RWPE1 (cell line): ENCODE measurements at regions not wholly inside any gene's neighbourhood (a gene's known extent, or its start where the extent isn't known, plus 50 kb on each side); places are given as distances from the start of the nearest gene placed in this dataset.

Source experiments
- CTCF ChIA-PET: fragments of 350-600 bp; sonication (Branson Sonifier 250); formaldehyde crosslinking; extraction: SDS; loops from one replicate; lab custom pipeline; 2021; lab: Yijun Ruan, JAX
- POLR2A ChIA-PET: fragments of 400-600 bp; formaldehyde crosslinking; extraction: SDS; loops from one replicate; lab custom pipeline; 2020; ENCODE audit warnings: antibody characterized with exemption; ENCODE audit not compliant: low non-redundant PET; lab: Yijun Ruan, JAX
- DNase-seq: peaks from one replicate; pipeline ENCODE4 v3.0.0; 2012; ENCODE audit warnings: low spot score
- H3K27ac ChIP-seq: fragments of 450-650 bp; 2 replicates; pipeline ENCODE4 v1.5.1; 2017
- CTCF ChIP-seq: fragments of 450-650 bp; conservative IDR thresholded peaks from 2 replicates; pipeline ENCODE4 v1.5.1; 2017; ENCODE audit warnings: low read depth, mild to moderate bottlenecking

- H3K27ac ChIP-seq = no peak overlapping the region
- no peak for TF ChIP-seq CTCF
- no peak for DNase-seq
- ChIA-PET CTCF (no interaction called here), POLR2A (no interaction called here)
These were observed 805.2 kb downstream of the DHX35 start for GRCh38 chr20:39767352-39767751.

GRCh38 chr20:39766333-39766732, 804.2 kb downstream of the DHX35 start:
- ChIA-PET POLR2A (no interaction called here), CTCF (no interaction called here)
- no peak overlapping the region for H3K27ac ChIP-seq
- no peak for DNase-seq
- no peak for TF ChIP-seq CTCF

DNA sequence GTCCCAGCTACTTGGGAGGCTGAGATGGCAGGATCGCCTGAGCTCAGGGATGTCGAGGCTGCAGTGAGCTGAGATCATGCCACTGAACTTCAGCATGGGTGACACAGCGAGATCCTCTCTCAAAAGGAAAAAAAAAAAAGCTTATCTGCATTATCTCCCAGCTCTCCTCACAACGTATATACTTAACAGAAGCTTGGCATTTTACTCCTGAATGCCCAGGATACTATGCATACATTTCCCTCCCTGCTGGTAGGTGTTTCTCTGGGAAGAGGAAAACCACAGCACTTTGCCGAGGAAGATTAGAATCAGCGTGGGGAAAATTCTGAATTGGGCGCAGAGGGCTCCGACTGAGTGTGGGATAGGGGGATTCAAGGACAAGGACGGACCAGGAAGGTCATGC, 800.6 kb downstream of the DHX35 start:
- POLR2A ChIA-PET = no interaction called here
- TF ChIP-seq CTCF = no peak
- CTCF ChIA-PET = no interaction called here
- H3K27ac ChIP-seq = no peak overlapping the region
- DNase-seq = no peak

GRCh38 chr20:39758876-39759275, 796.7 kb downstream of the DHX35 start:
- H3K27ac ChIP-seq = no peak overlapping the region
- ChIA-PET POLR2A (no interaction called here), CTCF (no interaction called here)
- no peak for TF ChIP-seq CTCF
- no peak for DNase-seq

DNA sequence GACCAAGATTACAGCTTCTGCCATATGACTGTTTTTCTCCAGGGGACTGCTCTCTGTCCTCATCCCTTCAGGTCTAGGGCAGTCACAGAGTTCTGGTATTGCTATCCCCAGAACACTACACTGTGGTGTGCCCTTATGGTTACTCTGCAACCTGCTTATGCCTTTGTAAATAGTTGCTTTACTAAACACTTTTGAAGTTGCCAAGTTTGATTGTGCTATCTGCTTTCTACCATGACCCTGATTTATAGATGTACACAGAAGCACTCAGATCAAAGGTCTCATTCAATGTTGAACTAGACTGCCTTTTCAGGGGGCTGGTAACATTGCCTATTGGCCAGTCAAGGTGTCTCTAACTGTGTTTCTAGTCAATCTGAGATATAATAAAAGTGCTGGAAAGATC, 794.7 kb downstream of the DHX35 start:
- no peak for DNase-seq
- H3K27ac ChIP-seq = no peak overlapping the region
- TF ChIP-seq CTCF = no peak
- ChIA-PET POLR2A (no interaction called here), CTCF (no interaction called here)

GRCh38 chr20:39756369-39756768, 794.2 kb downstream of the DHX35 start:
- no peak for TF ChIP-seq CTCF
- CTCF ChIA-PET = no interaction called here
- H3K27ac ChIP-seq = no peak overlapping the region
- no peak for DNase-seq
- POLR2A ChIA-PET = no interaction called here

DNA sequence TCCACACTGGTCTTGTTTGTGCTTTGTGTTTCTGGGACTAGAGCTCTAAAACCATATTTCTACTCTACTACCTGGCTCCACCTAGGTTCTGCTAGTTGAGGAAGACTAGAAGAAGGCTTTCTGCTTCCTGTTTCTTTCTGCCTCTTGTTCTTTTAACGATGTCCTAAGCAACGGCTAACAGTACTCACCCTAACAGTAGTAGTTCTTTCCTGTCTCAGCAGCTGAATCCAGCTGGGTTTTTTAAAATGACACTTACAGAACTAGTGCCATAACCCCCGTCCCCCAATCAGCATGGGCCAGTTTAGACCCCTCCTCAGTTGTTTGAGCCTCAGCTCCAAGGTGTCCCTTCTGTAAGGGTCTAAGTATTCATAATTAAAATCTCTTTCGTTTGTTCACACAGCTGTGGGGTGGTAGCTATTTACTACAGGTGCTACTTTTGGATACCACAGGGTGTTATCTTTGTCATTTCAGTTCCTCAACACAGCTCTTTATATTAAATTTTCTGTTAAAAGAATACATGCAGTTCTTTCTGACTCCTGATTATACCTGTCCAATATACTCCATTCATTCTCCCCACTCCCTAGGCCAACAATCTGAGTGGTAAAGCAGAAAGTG, 790.2 kb downstream of the DHX35 start:
- no peak for DNase-seq
- ChIA-PET POLR2A (no interaction called here), CTCF (no interaction called here)
- H3K27ac ChIP-seq = no peak overlapping the region
- TF ChIP-seq CTCF = no peak
